ENCODE measurements at regions not wholly inside any gene's neighbourhood (a gene's known extent, or its start where the extent isn't known, plus 50 kb on each side); places are given as distances from the start of the nearest gene placed in this dataset.

DNA sequence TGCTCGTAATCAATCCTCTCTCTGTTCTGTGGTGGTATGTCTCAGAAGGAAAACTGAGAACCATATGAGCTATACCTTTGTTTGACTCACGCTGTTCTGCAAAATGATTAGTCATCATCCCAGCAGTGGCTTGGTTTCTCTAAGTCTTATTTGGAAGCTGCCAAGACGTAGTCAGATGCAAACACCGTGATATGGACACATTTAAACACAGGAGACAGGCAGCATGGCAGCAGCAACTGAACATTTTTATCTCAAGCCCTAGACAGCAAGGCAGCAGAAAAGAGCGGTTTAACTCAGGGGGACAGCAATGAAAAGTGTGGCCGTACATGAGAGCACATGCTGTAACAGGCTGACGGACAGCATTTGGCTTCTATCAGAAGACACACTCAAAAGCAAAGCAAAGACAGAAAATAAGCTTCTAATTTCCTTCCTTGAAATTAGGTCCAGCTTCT is 1295.1 kb downstream of the EPHA7 start:
- DNase-seq (ENCODE audit: low read depth), result no peak
- TF ChIP-seq, protein P1, sequence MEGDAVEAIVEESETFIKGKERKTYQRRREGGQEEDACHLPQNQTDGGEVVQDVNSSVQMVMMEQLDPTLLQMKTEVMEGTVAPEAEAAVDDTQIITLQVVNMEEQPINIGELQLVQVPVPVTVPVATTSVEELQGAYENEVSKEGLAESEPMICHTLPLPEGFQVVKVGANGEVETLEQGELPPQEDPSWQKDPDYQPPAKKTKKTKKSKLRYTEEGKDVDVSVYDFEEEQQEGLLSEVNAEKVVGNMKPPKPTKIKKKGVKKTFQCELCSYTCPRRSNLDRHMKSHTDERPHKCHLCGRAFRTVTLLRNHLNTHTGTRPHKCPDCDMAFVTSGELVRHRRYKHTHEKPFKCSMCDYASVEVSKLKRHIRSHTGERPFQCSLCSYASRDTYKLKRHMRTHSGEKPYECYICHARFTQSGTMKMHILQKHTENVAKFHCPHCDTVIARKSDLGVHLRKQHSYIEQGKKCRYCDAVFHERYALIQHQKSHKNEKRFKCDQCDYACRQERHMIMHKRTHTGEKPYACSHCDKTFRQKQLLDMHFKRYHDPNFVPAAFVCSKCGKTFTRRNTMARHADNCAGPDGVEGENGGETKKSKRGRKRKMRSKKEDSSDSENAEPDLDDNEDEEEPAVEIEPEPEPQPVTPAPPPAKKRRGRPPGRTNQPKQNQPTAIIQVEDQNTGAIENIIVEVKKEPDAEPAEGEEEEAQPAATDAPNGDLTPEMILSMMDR (IDR thresholded peaks at IDR 0.05; ENCODE audit: low read depth, low read length, missing control alignments), result no peak
- H3K4me3 ChIP-seq (ENCODE audit: low read depth, low read length), result no peak overlapping the region

DNA sequence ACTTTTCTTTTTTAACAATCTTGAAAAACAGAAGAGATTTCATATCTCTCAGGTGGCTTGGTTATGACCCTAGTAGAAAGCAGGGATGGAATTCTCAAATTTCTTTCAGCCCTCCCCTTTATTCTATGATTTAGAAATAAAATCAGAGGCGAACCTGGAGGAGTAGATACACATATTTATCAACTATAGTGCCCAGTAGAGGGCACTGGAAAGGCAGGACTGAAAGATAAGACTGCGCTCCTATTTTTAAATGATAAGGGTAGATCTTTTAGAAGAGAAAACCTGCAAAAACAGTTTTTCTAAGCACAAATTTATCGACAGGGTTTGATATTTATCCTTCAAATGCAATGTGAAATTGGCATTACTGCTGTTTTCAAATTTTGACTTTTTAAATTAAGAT is 1296.6 kb downstream of the EPHA7 start:
- DNase-seq (ENCODE audit: low read depth), result no peak
- no peak overlapping the region for H3K4me3 ChIP-seq (ENCODE audit: low read depth, low read length)
- TF ChIP-seq, protein P1 (IDR thresholded peaks at IDR 0.05; ENCODE audit: low read depth, low read length, missing control alignments), result no peak

DNA sequence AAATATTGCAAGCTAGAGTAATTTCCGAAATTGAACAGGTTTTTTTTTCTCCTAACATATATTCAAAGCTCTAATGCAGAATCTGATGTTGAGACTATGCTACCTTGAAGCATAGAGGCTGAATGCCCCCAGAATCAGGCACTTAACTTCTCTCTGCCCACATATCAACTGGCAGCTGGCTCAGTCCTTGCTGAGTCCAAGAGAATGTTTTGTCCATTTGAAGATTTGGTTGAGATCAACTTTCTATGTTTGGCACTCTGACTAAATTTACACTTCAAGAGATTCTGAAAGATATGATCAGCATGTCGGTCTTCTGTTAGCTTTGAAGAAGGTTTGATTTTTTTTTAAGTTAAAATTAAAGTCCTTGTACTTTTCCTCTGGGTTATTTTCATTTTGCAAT is 1298.1 kb downstream of the EPHA7 start:
- TF ChIP-seq, protein P1 (IDR thresholded peaks at IDR 0.05; ENCODE audit: low read depth, low read length, missing control alignments), result no peak
- DNase-seq (ENCODE audit: low read depth), result no peak
- no peak overlapping the region for H3K4me3 ChIP-seq (ENCODE audit: low read depth, low read length)

DNA sequence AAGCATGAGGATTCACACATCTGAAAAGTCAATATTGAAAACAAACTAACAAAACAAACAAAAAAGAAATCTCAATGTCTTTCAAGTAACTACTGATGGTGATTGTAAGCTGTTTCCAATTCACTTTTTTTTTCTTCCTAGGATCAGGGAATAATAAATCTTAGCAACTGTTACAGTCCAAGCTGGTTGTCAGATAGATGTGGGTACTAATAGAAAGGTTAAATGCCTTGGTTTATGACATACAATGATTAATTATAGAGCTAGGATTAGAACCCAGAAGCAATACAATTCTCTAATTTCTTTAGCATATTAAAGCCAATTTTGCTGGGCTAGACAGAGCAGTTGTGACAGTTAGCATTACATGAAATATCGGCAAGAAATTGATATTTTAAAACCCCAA is 1301.6 kb downstream of the EPHA7 start:
- TF ChIP-seq, protein P1 (IDR thresholded peaks at IDR 0.05; ENCODE audit: low read depth, low read length, missing control alignments), result no peak

DNA sequence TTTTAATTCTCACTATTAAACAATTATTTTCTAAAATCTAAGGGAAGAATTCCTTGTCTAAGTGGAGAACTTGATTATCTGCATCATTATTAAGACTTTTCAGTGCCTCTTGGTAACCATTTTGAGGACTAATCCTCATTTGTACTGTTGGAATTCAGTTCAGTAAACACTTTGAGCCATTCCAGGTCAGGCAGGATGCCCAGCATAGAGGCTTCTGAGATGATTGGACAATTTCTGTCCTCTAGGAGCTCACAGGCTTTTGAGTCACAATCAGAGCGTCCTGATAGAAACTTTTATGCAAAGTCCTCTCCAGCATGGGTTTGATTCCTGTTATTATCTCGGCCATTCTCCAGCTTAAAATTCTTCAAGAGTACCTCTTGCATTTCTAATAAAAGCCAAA is 1304.6 kb downstream of the EPHA7 start:
- no peak overlapping the region for H3K4me3 ChIP-seq (ENCODE audit: low read depth, low read length)
- DNase-seq (ENCODE audit: low read depth), result no peak
- TF ChIP-seq, protein P1 (IDR thresholded peaks at IDR 0.05; ENCODE audit: low read depth, low read length, missing control alignments), result no peak

More for the DNA sequence above, 1301.6 kb downstream of the EPHA7 start:
- DNase-seq (ENCODE audit: low read depth), result no peak
- H3K4me3 ChIP-seq (ENCODE audit: low read depth, low read length), result no peak overlapping the region

DNA sequence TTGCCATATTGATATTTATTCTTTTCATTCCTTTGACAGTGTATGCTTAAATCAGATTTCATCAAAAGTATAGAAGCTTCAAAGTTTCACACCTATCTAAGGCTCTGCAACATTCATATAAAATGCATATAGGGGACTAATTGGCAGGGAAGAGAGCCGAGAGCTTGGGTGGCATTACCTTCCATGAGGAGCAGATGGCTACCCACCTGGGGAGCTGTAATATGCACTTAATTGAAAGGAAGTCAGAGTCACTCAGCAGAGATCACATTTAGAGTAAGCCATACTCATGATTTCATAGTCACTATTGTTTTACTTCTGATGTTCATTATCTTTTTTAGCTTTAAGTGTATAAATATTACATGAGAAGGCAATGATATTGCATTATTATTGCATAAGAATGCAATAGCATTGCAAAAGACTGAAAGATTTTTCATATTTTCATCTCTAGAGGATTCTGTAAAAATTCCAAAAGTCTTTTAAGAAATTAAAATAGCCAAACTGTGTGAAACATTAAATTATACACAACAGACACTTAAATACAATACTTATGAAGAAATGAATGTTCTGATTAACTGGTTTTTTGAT is 1305.2 kb downstream of the EPHA7 start:
- DNase-seq (ENCODE audit: low read depth), result no peak
- H3K4me3 ChIP-seq (ENCODE audit: low read depth, low read length), result no peak overlapping the region
- TF ChIP-seq, protein P1 (IDR thresholded peaks at IDR 0.05; ENCODE audit: low read depth, low read length, missing control alignments), result no peak

DNA sequence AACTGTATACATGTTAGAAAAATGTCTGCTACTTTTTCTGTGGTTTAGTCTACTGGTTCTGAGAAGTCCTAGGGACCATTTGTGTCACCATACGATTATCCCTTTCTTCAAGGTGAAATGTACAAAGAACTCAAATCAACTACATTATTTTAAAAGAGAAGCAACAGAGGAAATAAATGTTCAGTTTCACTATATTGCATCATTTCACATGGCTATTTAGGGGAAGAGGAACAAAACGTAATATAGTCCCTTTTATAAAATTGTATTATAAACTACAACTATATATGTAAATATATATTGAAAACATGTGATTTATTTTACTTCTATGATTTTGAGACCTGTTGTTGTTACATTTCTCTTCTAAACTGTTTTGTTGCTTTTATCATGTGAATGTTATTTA is 1308.0 kb downstream of the EPHA7 start:
- TF ChIP-seq, protein P1 (IDR thresholded peaks at IDR 0.05; ENCODE audit: low read depth, low read length, missing control alignments), result no peak
- no peak for DNase-seq (ENCODE audit: low read depth)
- H3K4me3 ChIP-seq (ENCODE audit: low read depth, low read length), result no peak overlapping the region
